HuH-7.5 (cell line): ENCODE measurements at regions not wholly inside any gene's neighbourhood (a gene's known extent, or its start where the extent isn't known, plus 50 kb on each side); places are given as distances from the start of the nearest gene placed in this dataset.
A peak's percentile ranks its signal among the peaks of the same experiment; 100 is the strongest.

ENCODE experiments used
- DNase-seq: peaks from one replicate; pipeline ENCODE4 v3.0.0; 2011; ENCODE audit warnings: low spot score

- DNase-seq: no peak
Observed at GRCh38 chr16:6663668-6664067, 669.0 kb upstream of the RBFOX1 start.

DNA sequence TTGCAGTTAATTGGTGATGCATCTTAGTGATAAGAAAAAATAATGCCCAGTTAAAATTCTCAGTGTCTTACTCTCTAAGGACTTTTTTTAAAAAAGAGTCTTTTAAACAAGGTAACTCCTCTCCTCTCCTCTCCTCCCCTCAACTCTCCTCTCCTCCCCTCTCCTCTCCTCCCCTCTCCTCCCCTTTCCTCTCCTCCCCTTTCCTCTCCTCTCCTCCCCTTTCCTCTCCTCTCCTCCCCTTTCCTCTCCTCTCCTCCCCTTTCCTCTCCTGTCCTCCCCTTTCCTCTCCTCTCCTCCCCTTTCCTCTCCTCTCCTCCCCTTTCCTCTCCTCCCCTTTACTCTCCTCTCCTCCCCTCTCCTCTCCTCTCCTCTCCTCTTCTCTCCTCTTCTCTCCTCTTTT lies 675.9 kb upstream of the RBFOX1 start:
- DNase-seq: no peak

- no peak for DNase-seq
Observed at GRCh38 chr16:6646891-6647290, 685.8 kb upstream of the RBFOX1 start.

DNA sequence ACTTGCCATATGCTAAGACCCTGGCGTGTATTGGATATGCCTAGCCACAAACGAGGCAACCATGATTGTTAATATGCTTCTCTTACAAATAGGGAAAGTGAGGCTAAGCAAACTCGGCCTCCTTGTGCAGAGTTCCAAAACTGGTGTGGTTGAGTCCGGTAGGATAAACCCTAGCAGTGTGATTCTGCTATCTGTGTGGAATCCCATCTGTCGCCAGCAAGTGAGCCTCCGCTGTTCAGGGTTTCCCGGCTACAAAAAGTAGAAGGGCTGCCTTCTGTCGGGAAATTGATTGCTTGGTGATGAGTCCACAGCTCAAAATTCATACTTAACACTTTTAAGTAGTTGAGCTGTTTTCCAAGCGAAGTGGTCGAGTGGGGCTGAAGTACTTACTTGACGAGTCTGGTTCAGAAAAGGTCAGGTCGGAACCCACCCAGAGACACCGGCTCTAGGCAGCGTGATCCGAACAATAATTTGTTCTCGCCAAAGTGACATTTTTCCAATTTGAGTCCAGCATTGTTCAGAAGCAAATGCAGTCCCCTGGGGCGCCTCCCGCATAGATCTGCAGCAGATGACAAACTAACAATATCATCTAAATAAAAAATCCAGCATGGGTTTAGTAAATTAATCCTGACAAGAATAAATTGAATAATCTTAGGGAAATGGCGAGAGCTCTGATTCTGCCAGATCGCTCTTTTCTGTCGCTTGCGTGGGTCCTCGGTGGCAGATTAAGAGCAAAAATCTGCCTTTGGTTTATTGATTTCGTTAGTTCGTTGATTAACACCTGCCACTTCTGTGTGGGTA lies 686.7 kb upstream of the RBFOX1 start:
- no peak for DNase-seq

- no peak for DNase-seq
Observed at GRCh38 chr16:6644916-6645315, 687.7 kb upstream of the RBFOX1 start.

DNA sequence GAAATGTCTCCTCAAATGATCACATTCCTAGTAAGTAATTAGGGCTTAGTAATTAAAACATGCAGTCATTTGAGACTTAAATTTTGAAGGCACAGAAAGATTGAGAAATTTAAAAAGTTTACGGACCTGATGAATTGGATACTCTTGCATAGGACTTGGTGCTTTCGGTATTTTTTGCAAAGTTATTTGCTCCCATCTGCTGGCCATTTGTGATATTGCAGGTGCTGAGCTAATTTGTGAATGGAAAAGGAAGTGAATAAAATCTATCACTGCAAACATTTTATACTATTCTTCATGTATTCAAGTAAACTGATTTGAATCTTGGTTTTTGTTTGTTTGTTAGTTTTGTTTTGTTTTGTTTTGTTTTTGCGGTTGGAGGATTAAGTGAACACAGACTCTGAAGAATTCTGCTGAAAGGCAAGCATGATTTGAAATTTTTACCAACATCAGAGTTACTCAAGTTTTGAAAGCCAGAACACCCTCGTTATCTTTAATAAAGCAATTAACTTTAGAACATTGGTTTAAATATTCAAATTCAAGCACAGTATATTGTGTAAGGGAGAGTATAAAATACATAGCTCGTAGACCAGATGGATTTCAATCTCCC lies 689.5 kb upstream of the RBFOX1 start:
- DNase-seq: peak; percentile 3

- DNase-seq: no peak
Observed at GRCh38 chr16:6642271-6642670, 690.4 kb upstream of the RBFOX1 start.

DNA sequence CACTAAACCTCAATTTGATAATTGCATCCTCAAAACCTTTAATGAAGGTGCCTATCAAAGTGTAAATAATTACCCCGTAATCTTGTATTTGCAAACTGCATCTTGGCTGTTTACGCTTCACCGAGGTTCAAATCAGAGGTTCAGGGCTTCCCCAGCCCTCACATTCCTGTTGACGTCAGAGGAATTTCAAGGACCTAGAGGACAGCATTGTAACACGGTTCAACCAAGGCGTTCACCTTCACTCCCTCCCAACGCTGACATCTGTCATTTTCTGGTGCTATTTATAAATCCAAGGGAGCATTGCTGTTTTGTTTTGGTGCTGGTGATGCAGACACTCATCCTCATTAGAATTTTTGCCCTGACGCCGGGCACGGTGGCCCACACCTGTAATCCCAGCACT lies 691.6 kb upstream of the RBFOX1 start:
- DNase-seq: no peak

DNA sequence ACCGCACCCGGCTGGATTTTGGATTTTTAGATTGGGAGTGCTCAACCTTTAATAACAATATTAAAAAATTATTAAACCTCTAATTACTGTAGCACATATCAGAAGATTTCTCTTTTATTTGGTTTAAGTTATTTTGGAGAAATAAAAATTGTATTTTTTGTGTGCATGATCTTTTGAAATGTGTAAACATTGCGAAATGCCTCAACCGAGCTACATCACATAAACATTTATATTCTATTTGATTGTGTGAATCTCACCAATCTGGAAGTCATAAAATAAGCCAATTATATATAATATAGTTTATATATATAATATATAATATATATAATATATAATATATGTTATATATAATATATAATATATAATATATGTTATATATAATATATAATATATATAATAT lies 696.2 kb upstream of the RBFOX1 start:
- DNase-seq: no peak

- no peak for DNase-seq
Observed at GRCh38 chr16:6634151-6634550, 698.5 kb upstream of the RBFOX1 start.

DNA sequence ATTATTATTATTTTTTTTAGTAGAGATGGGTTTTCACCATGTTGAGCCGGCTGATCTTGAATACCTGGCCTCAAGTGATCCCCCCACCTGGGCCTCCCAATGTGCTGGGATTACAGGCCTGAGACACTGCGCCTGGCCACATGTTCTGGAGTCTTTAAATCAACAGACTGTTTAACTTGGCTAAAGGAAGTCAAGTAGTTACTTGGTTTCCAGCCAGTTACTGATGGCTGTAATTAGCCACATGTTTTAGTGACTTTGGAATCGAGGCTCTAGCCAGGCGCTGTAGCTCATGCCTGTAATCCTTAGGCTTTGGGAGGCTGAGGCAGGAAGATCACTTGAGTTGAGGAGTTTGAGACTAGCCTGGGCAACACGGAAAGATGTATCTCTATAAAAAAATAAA lies 699.2 kb upstream of the RBFOX1 start:
- no peak for DNase-seq

GRCh38 chr16:6629110-6629509 lies 703.5 kb upstream of the RBFOX1 start:
- no peak for DNase-seq

DNA sequence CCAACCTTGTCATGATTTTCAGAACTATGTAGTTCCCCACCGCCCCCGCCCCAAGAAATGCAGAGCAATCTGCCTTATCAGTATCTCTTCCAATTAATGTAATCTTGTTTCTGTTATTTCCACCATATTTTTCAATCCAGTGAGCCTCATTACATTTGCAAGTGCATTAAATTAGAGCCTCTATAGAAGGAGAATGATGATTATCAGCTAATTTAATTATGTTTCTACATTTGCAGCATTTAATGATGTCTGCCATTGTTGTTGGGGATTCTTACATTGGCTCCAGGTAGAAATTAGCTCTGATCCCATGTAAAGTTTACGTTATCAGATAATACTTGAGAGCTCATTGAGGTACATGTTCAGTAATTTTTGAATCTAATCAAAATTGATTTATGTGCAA lies 707.0 kb upstream of the RBFOX1 start:
- no peak for DNase-seq

GRCh38 chr16:6618874-6619273 lies 713.8 kb upstream of the RBFOX1 start:
- DNase-seq: no peak

- no peak for DNase-seq
Observed at GRCh38 chr16:6616746-6617145, 715.9 kb upstream of the RBFOX1 start.

DNA sequence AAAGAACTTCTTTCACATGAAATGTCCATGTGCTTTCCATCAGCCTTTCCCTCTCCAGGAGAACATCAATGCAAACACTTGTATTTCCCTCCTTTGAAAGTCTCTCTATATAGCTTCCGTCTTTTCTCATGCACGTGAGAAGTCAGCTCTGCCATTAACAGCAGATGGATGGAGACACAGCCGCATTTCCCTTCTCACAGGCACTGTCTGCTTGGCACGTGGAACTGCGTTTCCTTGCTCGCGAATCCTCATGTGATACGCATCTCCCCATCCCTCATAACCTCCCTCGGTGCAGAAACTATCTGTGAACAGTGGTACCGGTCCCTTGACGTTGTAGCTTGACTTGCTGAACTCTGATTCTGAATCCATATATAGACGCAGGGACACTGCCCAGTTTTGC lies 717.0 kb upstream of the RBFOX1 start:
- no peak for DNase-seq

DNA sequence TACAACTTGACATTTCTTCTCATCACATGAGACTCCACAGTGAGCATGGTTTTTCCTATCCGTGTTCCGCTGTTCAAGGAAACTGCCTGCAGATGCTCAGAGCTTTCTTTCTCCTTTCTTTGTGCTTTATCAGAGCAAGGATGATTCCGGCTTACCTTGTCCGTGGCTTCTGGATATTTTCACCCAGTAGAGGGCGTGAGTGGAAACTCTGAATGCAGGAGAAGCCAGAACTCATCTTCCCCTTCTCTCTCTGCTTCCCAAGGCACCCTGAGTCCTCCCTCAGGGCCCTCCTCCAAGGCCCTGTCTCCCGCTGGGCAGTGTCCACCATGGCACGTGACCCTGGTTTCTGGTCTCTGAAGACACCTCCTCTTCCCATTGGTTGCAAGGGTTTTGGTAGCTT lies 721.1 kb upstream of the RBFOX1 start:
- no peak for DNase-seq

DNA sequence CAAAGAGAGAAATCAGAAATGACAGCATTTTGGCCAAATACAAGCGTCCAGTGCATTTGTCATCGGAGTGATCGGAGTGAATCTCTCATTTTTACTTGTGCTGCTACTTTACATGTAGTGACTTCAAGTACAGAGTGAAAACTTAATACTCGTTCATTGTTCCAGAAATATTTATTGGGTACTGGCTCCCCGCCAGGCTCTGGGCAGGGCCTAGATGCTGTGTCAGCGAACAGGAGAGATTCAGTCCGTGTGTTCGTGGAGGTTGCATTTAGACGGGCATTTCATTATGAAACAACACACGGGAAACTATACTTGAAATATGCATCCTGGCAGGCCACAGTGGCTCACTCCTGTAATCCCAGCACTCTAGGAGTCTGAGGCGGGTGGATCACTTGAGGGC lies 727.2 kb upstream of the RBFOX1 start:
- no peak for DNase-seq

GRCh38 chr16:6603780-6604325 lies 728.8 kb upstream of the RBFOX1 start:
- DNase-seq: no peak

- DNase-seq: no peak
Observed at GRCh38 chr16:6602405-6602804, 730.2 kb upstream of the RBFOX1 start.

DNA sequence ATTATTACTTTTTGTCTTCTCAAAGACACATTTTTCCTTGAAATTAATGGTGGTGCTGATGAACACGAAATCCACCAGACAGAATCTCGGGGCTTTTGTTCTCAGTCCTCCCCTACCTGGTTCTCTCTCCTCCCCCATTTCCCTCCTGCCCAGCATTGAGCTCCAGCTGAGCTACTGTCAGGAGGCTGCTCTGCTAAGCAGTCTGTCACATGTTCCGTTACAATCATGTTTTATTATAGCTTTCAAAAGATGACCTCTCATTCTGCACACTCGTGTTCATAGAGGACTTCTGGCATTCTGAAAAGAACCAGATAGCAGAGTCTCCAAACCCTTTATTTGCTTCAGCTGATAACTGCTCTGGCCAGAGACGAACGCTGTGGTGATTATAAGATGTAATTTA lies 732.5 kb upstream of the RBFOX1 start:
- no peak for DNase-seq

DNA sequence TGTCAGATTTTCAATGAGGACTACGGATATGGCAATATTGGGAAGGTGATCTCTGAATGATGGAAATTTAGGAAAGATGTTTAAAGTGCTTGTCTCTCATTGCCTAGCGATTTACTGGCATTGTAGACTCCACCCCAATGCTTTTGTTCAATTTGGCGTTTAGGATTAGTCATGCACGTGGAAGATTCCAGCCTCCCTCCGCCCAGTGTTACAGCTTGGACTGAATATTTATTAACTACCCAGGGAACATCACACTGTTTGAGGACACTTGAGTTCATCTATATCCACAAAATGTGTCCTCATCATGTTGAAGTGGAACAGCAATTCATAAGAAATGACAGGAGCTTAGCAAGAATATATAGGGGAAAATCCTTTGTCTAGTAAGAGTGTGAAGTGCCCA lies 738.8 kb upstream of the RBFOX1 start:
- no peak for DNase-seq

DNA sequence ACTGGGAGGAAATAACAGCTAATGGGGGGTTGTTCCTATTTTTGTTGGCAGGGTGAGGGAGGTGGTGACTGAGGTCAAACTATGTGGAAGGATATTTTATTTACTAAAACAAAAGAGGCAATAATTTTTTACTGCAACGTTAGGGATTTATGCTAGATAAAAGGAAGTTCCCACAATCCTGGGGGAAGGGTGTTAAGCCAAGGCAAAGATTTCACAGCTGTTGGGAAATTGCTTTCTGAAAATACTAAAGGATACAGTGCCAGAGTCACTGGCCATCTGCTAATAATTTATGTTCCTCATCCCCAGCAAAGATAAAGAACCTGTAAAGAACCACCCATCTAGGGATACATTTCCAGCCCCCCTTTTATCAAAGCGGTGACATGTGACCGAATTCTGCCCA lies 756.0 kb upstream of the RBFOX1 start:
- DNase-seq: no peak

- DNase-seq: no peak
Observed at GRCh38 chr16:6576113-6576512, 756.5 kb upstream of the RBFOX1 start.
